ENCODE measurements at regions not wholly inside any gene's neighbourhood (a gene's known extent, or its start where the extent isn't known, plus 50 kb on each side); places are given as distances from the start of the nearest gene placed in this dataset.

DNA sequence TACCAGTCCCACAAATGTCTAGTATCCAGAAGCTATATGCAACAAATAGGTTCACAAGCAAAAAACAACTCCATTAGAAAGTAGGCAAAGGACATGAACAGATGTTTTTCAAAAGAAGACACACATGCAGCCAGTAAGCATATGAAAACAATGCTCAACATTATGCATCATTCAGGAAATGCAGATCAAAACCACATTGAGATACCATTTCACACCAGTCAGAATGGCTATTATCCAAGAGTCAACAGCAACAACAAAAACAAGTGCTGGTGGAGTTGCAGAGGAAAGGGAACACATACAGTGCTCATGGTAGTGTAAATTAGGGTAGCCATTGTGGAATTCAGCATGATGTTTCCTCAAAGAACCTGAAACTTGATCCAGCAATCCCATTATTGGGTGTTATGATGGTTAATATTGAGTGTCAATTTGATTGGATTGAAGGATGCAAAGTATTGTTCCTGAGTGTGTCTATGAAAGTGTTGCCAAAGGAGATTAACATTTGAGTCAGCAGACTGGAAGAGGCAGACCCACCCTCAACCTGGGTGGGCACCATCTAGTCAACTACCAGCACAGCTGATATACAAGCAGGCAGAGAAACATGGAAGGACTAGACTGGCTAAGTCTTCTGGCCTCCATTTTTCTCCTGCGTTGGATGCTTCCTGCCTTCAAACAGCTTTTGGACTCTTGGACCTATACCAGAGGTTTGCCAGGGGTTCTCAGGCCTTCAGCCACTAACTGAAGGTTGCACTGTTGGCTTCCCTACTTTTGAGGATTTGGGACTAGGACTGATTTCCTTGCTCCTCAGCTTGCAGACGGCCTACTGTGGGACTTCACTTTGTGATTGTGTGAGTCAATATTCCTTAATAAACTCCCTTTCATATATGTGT, 218.4 kb upstream of the SEMA3D start:
- TF ChIP-seq, protein P1, sequence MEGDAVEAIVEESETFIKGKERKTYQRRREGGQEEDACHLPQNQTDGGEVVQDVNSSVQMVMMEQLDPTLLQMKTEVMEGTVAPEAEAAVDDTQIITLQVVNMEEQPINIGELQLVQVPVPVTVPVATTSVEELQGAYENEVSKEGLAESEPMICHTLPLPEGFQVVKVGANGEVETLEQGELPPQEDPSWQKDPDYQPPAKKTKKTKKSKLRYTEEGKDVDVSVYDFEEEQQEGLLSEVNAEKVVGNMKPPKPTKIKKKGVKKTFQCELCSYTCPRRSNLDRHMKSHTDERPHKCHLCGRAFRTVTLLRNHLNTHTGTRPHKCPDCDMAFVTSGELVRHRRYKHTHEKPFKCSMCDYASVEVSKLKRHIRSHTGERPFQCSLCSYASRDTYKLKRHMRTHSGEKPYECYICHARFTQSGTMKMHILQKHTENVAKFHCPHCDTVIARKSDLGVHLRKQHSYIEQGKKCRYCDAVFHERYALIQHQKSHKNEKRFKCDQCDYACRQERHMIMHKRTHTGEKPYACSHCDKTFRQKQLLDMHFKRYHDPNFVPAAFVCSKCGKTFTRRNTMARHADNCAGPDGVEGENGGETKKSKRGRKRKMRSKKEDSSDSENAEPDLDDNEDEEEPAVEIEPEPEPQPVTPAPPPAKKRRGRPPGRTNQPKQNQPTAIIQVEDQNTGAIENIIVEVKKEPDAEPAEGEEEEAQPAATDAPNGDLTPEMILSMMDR (IDR thresholded peaks at IDR 0.05; ENCODE audit: low read length): no peak
- TF ChIP-seq EZH2 (IDR thresholded peaks at IDR 0.05; ENCODE audit: borderline replicate concordance, low read length): no peak

Measured in OCI-LY1 (cell line).